ENCODE measurements at regions not wholly inside any gene's neighbourhood (a gene's known extent, or its start where the extent isn't known, plus 50 kb on each side); places are given as distances from the start of the nearest gene placed in this dataset.

DNA sequence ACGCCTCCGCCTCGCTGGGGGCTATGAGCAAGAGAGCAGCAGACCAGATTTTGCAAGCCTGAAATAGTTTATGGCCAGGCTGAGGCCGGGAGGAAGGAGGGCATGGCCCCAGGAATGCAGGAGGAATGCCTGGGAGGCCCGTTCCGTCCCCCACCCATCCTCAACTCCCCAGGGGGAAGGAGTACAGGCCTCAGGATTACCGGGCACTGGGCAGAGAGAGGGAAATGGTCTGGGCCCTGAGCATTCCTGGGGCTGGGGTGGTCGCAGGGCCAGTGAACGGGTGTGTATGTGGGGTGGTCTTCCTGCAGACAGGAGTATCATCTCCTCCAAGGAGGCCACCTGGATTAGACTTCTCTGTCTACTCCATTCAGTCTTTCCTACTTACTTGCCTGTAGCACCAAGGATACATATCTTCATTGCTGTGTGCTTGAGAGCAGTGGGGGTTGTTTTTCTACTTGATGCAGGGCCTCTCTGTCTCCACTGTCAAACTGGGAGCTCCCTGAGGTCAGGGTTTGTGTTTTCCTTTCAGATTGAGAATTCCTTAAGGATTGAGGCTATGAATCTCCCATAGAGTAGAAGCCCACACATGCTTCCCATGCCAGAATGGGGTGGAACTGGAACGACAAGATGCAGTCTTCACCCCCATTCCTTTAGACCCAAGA, 81.3 kb downstream of the VEGFA start (continued):
- TF ChIP-seq, protein P1, sequence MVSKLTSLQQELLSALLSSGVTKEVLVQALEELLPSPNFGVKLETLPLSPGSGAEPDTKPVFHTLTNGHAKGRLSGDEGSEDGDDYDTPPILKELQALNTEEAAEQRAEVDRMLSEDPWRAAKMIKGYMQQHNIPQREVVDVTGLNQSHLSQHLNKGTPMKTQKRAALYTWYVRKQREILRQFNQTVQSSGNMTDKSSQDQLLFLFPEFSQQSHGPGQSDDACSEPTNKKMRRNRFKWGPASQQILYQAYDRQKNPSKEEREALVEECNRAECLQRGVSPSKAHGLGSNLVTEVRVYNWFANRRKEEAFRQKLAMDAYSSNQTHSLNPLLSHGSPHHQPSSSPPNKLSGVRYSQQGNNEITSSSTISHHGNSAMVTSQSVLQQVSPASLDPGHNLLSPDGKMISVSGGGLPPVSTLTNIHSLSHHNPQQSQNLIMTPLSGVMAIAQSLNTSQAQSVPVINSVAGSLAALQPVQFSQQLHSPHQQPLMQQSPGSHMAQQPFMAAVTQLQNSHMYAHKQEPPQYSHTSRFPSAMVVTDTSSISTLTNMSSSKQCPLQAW (CRISPR knock-in tag; IDR thresholded peaks at IDR 0.05): peak; percentile 10; the same call in 1 of the 2 replicates
- TF ChIP-seq, protein P2, sequence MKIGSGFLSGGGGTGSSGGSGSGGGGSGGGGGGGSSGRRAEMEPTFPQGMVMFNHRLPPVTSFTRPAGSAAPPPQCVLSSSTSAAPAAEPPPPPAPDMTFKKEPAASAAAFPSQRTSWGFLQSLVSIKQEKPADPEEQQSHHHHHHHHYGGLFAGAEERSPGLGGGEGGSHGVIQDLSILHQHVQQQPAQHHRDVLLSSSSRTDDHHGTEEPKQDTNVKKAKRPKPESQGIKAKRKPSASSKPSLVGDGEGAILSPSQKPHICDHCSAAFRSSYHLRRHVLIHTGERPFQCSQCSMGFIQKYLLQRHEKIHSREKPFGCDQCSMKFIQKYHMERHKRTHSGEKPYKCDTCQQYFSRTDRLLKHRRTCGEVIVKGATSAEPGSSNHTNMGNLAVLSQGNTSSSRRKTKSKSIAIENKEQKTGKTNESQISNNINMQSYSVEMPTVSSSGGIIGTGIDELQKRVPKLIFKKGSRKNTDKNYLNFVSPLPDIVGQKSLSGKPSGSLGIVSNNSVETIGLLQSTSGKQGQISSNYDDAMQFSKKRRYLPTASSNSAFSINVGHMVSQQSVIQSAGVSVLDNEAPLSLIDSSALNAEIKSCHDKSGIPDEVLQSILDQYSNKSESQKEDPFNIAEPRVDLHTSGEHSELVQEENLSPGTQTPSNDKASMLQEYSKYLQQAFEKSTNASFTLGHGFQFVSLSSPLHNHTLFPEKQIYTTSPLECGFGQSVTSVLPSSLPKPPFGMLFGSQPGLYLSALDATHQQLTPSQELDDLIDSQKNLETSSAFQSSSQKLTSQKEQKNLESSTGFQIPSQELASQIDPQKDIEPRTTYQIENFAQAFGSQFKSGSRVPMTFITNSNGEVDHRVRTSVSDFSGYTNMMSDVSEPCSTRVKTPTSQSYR (CRISPR knock-in tag; IDR thresholded peaks at IDR 0.05; ENCODE audit: borderline replicate concordance): 0 out of 2 replicates have a peak, but pooled peaks have one; percentile 4

DNA sequence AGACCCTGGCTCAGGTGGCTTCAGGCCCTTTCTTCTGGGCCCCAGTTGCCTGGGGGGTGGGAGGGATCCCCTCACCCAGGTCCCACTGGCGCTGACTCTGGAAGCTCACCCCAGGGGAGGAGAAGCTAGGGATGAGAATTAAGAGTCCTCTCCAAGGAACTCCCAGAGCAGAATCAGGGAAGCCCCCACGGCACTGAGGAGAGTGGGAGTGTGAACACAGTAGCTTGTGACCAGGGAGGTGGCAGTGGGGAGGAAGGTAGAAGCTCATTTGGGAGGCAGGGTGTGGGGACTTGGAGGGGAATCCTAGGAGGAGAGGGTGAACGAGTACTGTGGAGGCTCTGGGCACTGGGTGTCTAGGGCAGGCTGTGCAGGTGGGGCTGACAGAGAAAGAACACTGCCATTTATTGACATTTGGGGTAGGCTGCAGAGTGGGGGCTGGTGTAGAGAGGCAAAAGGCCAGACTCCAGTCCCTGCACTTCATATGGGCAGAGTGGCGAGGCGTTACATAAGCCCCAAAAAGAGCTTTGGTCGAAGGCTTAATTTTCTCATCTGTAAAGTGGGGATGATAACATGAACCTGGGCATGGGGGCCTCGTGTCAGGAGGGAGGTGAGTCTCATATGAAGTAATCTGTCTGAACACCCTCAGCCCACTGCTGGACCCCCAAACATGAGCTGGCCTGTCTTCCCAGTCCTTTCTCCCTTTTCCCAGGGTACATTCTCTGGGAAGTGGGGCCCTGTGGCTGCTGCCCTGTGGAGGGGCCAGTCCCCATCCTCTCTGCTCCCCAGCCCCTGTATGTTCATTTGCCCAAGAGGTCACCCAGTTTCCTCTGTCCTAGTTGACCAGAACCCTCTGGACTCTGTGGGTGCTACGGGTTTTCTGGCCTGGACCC, 80.5 kb downstream of the VEGFA start:
- no peak for DNase-seq (ENCODE audit: low spot score)
- intact Hi-C loops (cut with micrococcal nuclease; ENCODE audit: unreplicated experiment) (loop anchor here (5.0 kb wide), 1 partner anchor 183 kb away; no protein-coding TSS in a partner anchor), in situ Hi-C loops (cut with HindIII; ENCODE audit: extremely low pct_ligation_motif_present, low pct_unique_long_range_greater_than_20kb) (loop anchor here (5.0 kb wide), 1 partner anchor 102 kb away; no protein-coding TSS in a partner anchor)
- ATAC-seq: no peak
- Histone ChIP-seq H3K9ac (ENCODE audit: insufficient read depth, low read depth, low read length) (peak overlapping the region; percentile 24), H3K27ac (ENCODE audit: extremely low read length, insufficient read depth, low read length) (no peak overlapping the region), H3K36me3 (replicated peaks in 1 of 2; ENCODE audit: control insufficient read depth in 1 of 2, insufficient read depth in 2 of 2, low read length in 2 of 2) (no peaks in the 10 kb centered on the region), H3K27me3 (ENCODE audit: control insufficient read depth in 1 of 2, insufficient read depth in 2 of 2, low read length in 2 of 2) (peaks cover 0 to 12% of the 10 kb centered on the region in 2 experiments; a peak in 1 of 5 replicates), H2AFZ (ENCODE audit: low read length) (no peak overlapping the region), H3K4me3 (replicated peaks in 1 of 3; ENCODE audit: insufficient read depth in 1 of 3, low read depth in 2 of 3, low read length in 3 of 3) (peak overlapping the region in 1 of 3 experiments; percentile 23; a peak in 1 of 6 replicates), H3K9me3 (ENCODE audit: low read length) (no peaks in the 10 kb centered on the region), H3K4me1 (ENCODE audit: insufficient read depth, low read length) (peaks cover 82% of the 10 kb centered on the region), H4K20me1 (ENCODE audit: insufficient read depth, low read length) (no peaks in the 10 kb centered on the region), H3K79me2 (ENCODE audit: insufficient read depth, low read length) (no peaks in the 10 kb centered on the region), H3K4me2 (ENCODE audit: low read depth, low read length) (peak overlapping the region; percentile 60)
- no TSS peak for BruUV-seq (replicated peaks)
- CTCF ChIA-PET (ENCODE audit: low intra/inter-chr PET ratio, low total read pairs): no interaction called here
- POLR2A ChIA-PET: interaction anchor here (1.0 to 1.1 kb wide), 2 partner anchors 76 to 81 kb away, joined by 3 read pairs; partner anchors contain the start of gene VEGFA
- WGBS (ENCODE audit: low lambda C conversion rate): 25% methylated on average over 8 of the region's 8 CpGs
- FAIRE-seq: no peak
- TF ChIP-seq, protein P3, sequence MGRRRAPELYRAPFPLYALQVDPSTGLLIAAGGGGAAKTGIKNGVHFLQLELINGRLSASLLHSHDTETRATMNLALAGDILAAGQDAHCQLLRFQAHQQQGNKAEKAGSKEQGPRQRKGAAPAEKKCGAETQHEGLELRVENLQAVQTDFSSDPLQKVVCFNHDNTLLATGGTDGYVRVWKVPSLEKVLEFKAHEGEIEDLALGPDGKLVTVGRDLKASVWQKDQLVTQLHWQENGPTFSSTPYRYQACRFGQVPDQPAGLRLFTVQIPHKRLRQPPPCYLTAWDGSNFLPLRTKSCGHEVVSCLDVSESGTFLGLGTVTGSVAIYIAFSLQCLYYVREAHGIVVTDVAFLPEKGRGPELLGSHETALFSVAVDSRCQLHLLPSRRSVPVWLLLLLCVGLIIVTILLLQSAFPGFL (CRISPR knock-in tag; IDR thresholded peaks at IDR 0.05): no peak
- TF ChIP-seq RAD51 (IDR thresholded peaks at IDR 0.05; ENCODE audit: borderline replicate concordance) (no peak), ZBTB7B (CRISPR knock-in tag; IDR thresholded peaks at IDR 0.05) (0 out of 2 replicates have a peak, but pooled peaks have one; percentile 23), ZBTB1 (CRISPR knock-in tag; IDR thresholded peaks at IDR 0.05; ENCODE audit: borderline replicate concordance) (no peak), SETDB1 (CRISPR knock-in tag; IDR thresholded peaks at IDR 0.05; ENCODE audit: borderline replicate concordance) (no peak), SPEN (CRISPR knock-in tag; IDR thresholded peaks at IDR 0.05; ENCODE audit: low read depth) (0 out of 2 replicates have a peak, but pooled peaks have one; percentile 3), ATF7-NPFF (CRISPR knock-in tag; IDR thresholded peaks at IDR 0.05; ENCODE audit: low read depth) (no peak)
- TF ChIP-seq, protein P4, sequence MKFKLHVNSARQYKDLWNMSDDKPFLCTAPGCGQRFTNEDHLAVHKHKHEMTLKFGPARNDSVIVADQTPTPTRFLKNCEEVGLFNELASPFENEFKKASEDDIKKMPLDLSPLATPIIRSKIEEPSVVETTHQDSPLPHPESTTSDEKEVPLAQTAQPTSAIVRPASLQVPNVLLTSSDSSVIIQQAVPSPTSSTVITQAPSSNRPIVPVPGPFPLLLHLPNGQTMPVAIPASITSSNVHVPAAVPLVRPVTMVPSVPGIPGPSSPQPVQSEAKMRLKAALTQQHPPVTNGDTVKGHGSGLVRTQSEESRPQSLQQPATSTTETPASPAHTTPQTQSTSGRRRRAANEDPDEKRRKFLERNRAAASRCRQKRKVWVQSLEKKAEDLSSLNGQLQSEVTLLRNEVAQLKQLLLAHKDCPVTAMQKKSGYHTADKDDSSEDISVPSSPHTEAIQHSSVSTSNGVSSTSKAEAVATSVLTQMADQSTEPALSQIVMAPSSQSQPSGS (CRISPR knock-in tag; IDR thresholded peaks at IDR 0.05): no peak
